ENCODE measurements at regions not wholly inside any gene's neighbourhood (a gene's known extent, or its start where the extent isn't known, plus 50 kb on each side); places are given as distances from the start of the nearest gene placed in this dataset.

GRCh38 chr11:134640971-134641968, 229.2 kb upstream of the B3GAT1 start:
- H3K9me3 ChIP-seq (replicated peaks in 1 of 3) = no peaks in the 10 kb centered on the region
- H3K4me1 ChIP-seq (replicated peaks in 1 of 2) = no peaks in the 10 kb centered on the region
- no peak overlapping the region for H3K4me3 ChIP-seq
- intact Hi-C loops (cut with DNase I) = no loop called here
- 72 to 87% (median 76%) methylated on average over 15 to 17 of the region's 17 CpGs for WGBS, 4 donors
- no peaks in the 10 kb centered on the region for H3K36me3 ChIP-seq (replicated peaks in 1 of 2)
- no peak overlapping the region for H3K27ac ChIP-seq
- H3K27me3 ChIP-seq = no peaks in the 10 kb centered on the region
- DNase-seq = peak in 1 of 7 donors; percentile 23
- TF ChIP-seq POLR2A (IDR thresholded peaks at IDR 0.05) (no peak), CTCF (IDR thresholded peaks at IDR 0.05) (no peak)

- Histone ChIP-seq H3K36me3 (replicated peaks in 1 of 2) (no peaks in the 10 kb centered on the region), H3K4me3 (no peak overlapping the region), H3K9me3 (replicated peaks in 1 of 3) (no peaks in the 10 kb centered on the region), H3K27me3 (no peaks in the 10 kb centered on the region), H3K4me1 (replicated peaks in 1 of 2) (no peaks in the 10 kb centered on the region), H3K27ac (no peak overlapping the region)
- intact Hi-C loops (cut with DNase I) = no loop called here
- DNase-seq = no peak
- 60 to 85% (median 77%) methylated on average over 1 to 5 of the region's 5 CpGs for WGBS, 4 donors
- no peak for TF ChIP-seq CTCF (IDR thresholded peaks at IDR 0.05)
Observed at GRCh38 chr11:134640536-134640935, 228.5 kb upstream of the B3GAT1 start.

GRCh38 chr11:134639586-134640330, 227.7 kb upstream of the B3GAT1 start:
- Histone ChIP-seq H3K4me3 (no peak overlapping the region), H3K9me3 (replicated peaks in 1 of 3) (no peaks in the 10 kb centered on the region), H3K4me1 (replicated peaks in 1 of 2) (no peaks in the 10 kb centered on the region), H3K36me3 (replicated peaks in 1 of 2) (no peaks in the 10 kb centered on the region), H3K27me3 (no peaks in the 10 kb centered on the region), H3K27ac (no peak overlapping the region)
- intact Hi-C loops (cut with DNase I) = no loop called here
- TF ChIP-seq POLR2A (IDR thresholded peaks at IDR 0.05) = no peak
- TF ChIP-seq CTCF (IDR thresholded peaks at IDR 0.05) = no peak
- 68 to 79% (median 76%) methylated on average over 13 to 15 of the region's 15 CpGs for WGBS, 4 donors
- DNase-seq = peak in 1 of 7 donors; percentile 20

- WGBS, 4 donors = 70 to 77% (median 74%) methylated on average over 8 to 10 of the region's 10 CpGs
- DNase-seq = peak in 1 of 7 donors; percentile 17
Observed at GRCh38 chr11:134638796-134639430, 226.9 kb upstream of the B3GAT1 start.

More at GRCh38 chr11:134638796-134639430, 226.9 kb upstream of the B3GAT1 start:
- Histone ChIP-seq H3K36me3 (replicated peaks in 1 of 2) (no peaks in the 10 kb centered on the region), H3K9me3 (replicated peaks in 1 of 3) (no peaks in the 10 kb centered on the region), H3K4me1 (replicated peaks in 1 of 2) (no peaks in the 10 kb centered on the region), H3K4me3 (no peak overlapping the region), H3K27me3 (no peaks in the 10 kb centered on the region), H3K27ac (no peak overlapping the region)
- intact Hi-C loops (cut with DNase I) = no loop called here
- TF ChIP-seq CTCF (IDR thresholded peaks at IDR 0.05) (no peak), POLR2A (IDR thresholded peaks at IDR 0.05) (no peak)

All from adrenal gland (tissue), 9 donors.